ENCODE measurements at regions not wholly inside any gene's neighbourhood (a gene's known extent, or its start where the extent isn't known, plus 50 kb on each side); places are given as distances from the start of the nearest gene placed in this dataset.
A peak's percentile ranks its signal among the peaks of the same experiment; 100 is the strongest.

DNA sequence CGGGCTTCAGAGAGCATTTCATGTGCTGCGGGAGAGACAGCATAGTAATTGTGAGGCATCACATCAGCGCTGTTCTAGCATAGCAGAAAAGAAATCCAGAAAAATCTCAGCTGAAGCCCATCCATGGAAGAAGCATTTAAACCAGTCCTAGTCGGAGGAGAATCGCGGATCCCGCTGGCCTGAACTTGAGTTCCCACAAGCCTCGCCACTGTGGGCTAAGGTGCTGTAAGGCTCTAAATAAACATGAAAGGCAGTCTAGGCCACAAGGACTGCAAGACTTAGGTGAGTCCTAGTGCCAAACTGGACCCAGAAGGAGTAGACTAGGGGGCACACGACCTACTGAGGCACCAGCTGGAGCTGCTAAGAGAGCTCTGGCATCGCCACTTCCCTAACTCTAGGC lies 1225.3 kb upstream of the CHAC2 start:
- Mint-ChIP-seq H3K9me3 (ENCODE audit: unreplicated experiment) (no peaks in the 10 kb centered on the region), H3K4me3 (ENCODE audit: unreplicated experiment) (no peak overlapping the region), H3K27me3 (ENCODE audit: insufficient read depth, unreplicated experiment) (no peaks in the 10 kb centered on the region), H3K4me1 (ENCODE audit: insufficient read depth, unreplicated experiment) (peaks cover 7% of the 10 kb centered on the region), H3K27ac (ENCODE audit: low read depth, unreplicated experiment) (no peak overlapping the region), H3K36me3 (ENCODE audit: insufficient read depth, unreplicated experiment) (no peaks in the 10 kb centered on the region)
- ChIA-PET POLR2A (no interaction called here), CTCF (no interaction called here)
- TF ChIP-seq CTCF (IDR thresholded peaks at IDR 0.05; ENCODE audit: unreplicated experiment): no peak
- intact Hi-C loops (cut with micrococcal nuclease): no loop called here
- no peak for DNase-seq (ENCODE audit: unreplicated experiment)
- BruUV-seq (replicated peaks): no TSS peak

DNA sequence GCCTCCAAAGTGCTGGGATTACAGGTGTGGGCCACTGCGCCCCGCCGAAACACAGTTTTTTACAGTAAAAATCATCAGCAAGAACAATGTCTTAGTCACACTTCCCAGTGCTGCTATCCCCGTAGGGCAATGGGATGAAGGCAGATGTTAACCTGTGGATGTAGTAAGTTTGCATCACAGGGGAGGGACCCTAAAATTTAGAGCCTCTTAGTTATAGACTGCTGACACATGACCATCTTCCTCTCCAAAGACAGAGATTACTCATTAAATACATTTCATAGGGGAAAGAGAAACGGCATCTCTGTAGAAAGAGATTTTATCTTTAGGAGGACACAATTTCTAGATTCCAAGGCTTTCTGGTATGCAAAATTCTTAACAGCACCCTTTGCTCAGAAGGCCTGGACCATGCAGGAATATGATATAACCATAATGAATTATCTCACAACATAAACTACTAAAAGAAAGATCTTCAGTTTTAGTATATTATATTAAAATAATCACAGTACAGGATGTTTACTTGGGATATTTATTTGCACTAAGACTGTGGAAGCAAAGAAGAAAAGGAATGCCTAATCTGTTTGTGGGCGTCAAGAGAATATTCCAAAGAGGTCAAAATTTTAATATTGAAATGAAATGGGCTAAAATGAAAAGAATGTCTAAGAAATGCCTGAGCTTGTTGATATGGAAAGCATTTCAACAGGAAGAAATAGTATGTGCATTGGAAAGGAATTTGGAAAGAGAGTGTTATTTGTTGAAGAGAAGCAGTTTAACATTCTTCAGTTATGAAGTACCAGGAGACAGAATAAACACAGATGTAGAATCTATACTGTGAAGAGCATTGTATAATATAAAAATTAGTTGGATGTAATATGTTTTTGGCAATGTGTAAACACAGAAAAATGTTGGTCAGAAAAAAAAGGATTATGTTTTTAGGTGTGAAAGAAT lies 1228.3 kb upstream of the CHAC2 start:
- H3K27me3 Mint-ChIP-seq (ENCODE audit: insufficient read depth, unreplicated experiment): no peaks in the 10 kb centered on the region
- H3K27ac Mint-ChIP-seq (ENCODE audit: low read depth, unreplicated experiment): no peak overlapping the region
- BruUV-seq (replicated peaks): no TSS peak
- H3K9me3 Mint-ChIP-seq (ENCODE audit: unreplicated experiment): no peaks in the 10 kb centered on the region
- intact Hi-C loops (cut with micrococcal nuclease): no loop called here
- no peak for DNase-seq (ENCODE audit: unreplicated experiment)
- ChIA-PET POLR2A (no interaction called here), CTCF (no interaction called here)
- no peaks in the 10 kb centered on the region for H3K36me3 Mint-ChIP-seq (ENCODE audit: insufficient read depth, unreplicated experiment)
- H3K4me1 Mint-ChIP-seq (ENCODE audit: insufficient read depth, unreplicated experiment): peaks cover 7% of the 10 kb centered on the region
- no peak for TF ChIP-seq CTCF (IDR thresholded peaks at IDR 0.05; ENCODE audit: unreplicated experiment)
- H3K4me3 Mint-ChIP-seq (ENCODE audit: unreplicated experiment): no peak overlapping the region

- no peak overlapping the region for H3K4me3 Mint-ChIP-seq (ENCODE audit: unreplicated experiment)
- ChIA-PET POLR2A (no interaction called here), CTCF (interaction anchor here (0.6 kb wide), 1 partner anchor 58 kb away, joined by 5 read pairs; no protein-coding TSS in a partner anchor)
- no peaks in the 10 kb centered on the region for H3K36me3 Mint-ChIP-seq (ENCODE audit: insufficient read depth, unreplicated experiment)
- no TSS peak for BruUV-seq (replicated peaks)
- H3K27me3 Mint-ChIP-seq (ENCODE audit: insufficient read depth, unreplicated experiment): no peaks in the 10 kb centered on the region
- peaks cover 7% of the 10 kb centered on the region for H3K4me1 Mint-ChIP-seq (ENCODE audit: insufficient read depth, unreplicated experiment)
- DNase-seq (ENCODE audit: unreplicated experiment): no peak
- TF ChIP-seq CTCF (IDR thresholded peaks at IDR 0.05; ENCODE audit: unreplicated experiment): no peak
- intact Hi-C loops (cut with micrococcal nuclease): no loop called here
- H3K9me3 Mint-ChIP-seq (ENCODE audit: unreplicated experiment): no peaks in the 10 kb centered on the region
- no peak overlapping the region for H3K27ac Mint-ChIP-seq (ENCODE audit: low read depth, unreplicated experiment)
These were observed 1230.0 kb upstream of the CHAC2 start for GRCh38 chr2:52537588-52537987.

DNA sequence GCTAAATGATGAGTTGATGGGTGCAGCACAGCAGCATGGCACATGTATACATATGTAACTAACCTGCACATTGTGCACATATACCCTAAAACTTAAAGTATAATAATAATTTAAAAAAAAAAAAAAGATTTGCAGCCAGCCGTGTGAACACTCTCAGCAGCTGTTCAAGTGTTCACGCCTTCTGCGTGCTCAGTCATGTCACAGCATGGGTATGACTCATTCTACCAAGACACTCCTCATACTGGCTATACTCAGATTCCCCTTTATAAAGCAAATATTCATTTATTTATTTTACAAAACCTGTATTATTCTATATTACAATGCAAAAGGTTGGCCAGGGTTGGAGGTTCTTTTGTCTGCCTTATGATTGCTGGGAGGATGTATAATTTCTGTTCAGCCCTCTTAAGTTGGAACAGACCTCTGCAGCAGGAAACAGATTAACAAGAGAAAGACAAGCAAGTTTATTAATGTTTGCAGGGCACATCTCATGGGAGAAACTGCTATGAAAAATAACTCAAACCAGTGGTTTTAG lies 1230.6 kb upstream of the CHAC2 start:
- Mint-ChIP-seq H3K4me1 (ENCODE audit: insufficient read depth, unreplicated experiment) (peaks cover 7% of the 10 kb centered on the region), H3K4me3 (ENCODE audit: unreplicated experiment) (no peak overlapping the region), H3K36me3 (ENCODE audit: insufficient read depth, unreplicated experiment) (no peaks in the 10 kb centered on the region), H3K27ac (ENCODE audit: low read depth, unreplicated experiment) (no peak overlapping the region), H3K27me3 (ENCODE audit: insufficient read depth, unreplicated experiment) (no peaks in the 10 kb centered on the region), H3K9me3 (ENCODE audit: unreplicated experiment) (no peaks in the 10 kb centered on the region)
- intact Hi-C loops (cut with micrococcal nuclease): no loop called here
- no TSS peak for BruUV-seq (replicated peaks)
- ChIA-PET POLR2A (no interaction called here), CTCF (interaction anchor here (0.6 kb wide), 1 partner anchor 57 kb away, joined by 5 read pairs; no protein-coding TSS in a partner anchor)
- peak; percentile 39 for DNase-seq (ENCODE audit: unreplicated experiment)
- TF ChIP-seq CTCF (IDR thresholded peaks at IDR 0.05; ENCODE audit: unreplicated experiment): no peak
